IMR-90 (cell line): ENCODE measurements at regions not wholly inside any gene's neighbourhood (a gene's known extent, or its start where the extent isn't known, plus 50 kb on each side); places are given as distances from the start of the nearest gene placed in this dataset.

ENCODE experiments used
- ATAC-seq: fragments of 200-7000 bp; cut with Tn5 transposase; 2 replicates; pipeline ENCODE4 v1.9.1; 2020; ENCODE audit warnings: low read depth, mild to moderate bottlenecking, moderate library complexity
- BruUV-seq: library from RNA; stranded (reverse); fragments of 400-500 nt; replicated peaks from 2 replicates; lab custom pipeline; 2021; lab: Mats Ljungman, UMichigan
- CTCF ChIA-PET: fragments of 300-600 bp; formaldehyde crosslinking; extraction: SDS; loops from one replicate; lab custom pipeline; 2021; ENCODE audit warnings: antibody characterized with exemption; lab: Yijun Ruan, JAX
- POLR2A ChIA-PET: fragments of 300-600 bp; sonication (Branson Sonifier 250); formaldehyde crosslinking; loops from one replicate; lab custom pipeline; 2022; ENCODE audit warnings: antibody characterized with exemption; ENCODE audit not compliant: unreplicated experiment; lab: Charles Lee
- DNase-seq: peaks from one replicate; pipeline ENCODE4 v3.0.0; 2013
- H2AFZ ChIP-seq: replicated peaks from 2 replicates; pipeline ENCODE3; 2013; ENCODE audit warnings: low read length, mild to moderate bottlenecking; ENCODE audit not compliant: poor library complexity
- H2AK5ac ChIP-seq: 2 replicates; pipeline ENCODE4 v1.6.1; 2013; ENCODE audit warnings: low read depth, low read length, inconsistent platforms
- H2AK9ac ChIP-seq: replicated peaks from 2 replicates; pipeline ENCODE3; 2013; ENCODE audit warnings: mild to moderate bottlenecking, low read depth, low read length, moderate library complexity; ENCODE audit not compliant: poor library complexity
- H2BK120ac ChIP-seq: 2 replicates; pipeline ENCODE4 v1.6.1; 2013; ENCODE audit warnings: low read depth, low read length, inconsistent platforms
- H2BK15ac ChIP-seq: 3 replicates; pipeline ENCODE4 v1.6.1; 2013; ENCODE audit warnings: low read depth, low read length, inconsistent platforms
- H2BK20ac ChIP-seq: 2 replicates; pipeline ENCODE4 v1.6.1; 2013; ENCODE audit warnings: low read depth, mild to moderate bottlenecking, inconsistent platforms, low read length, moderate library complexity
- H2BK5ac ChIP-seq: 2 replicates; pipeline ENCODE4 v1.6.1; 2013; ENCODE audit warnings: mild to moderate bottlenecking, low read depth, low read length, inconsistent platforms; ENCODE audit not compliant: poor library complexity, severe bottlenecking
- H3K14ac ChIP-seq: replicated peaks from 2 replicates; pipeline ENCODE4 v1.6.1; 2013; ENCODE audit warnings: low read depth, low read length, inconsistent platforms
- H3K18ac ChIP-seq: 2 replicates; pipeline ENCODE4 v1.6.1; 2013; ENCODE audit warnings: low read depth, low read length, control low read depth
- H3K23ac ChIP-seq: 2 replicates; pipeline ENCODE4 v1.6.1; 2013; ENCODE audit warnings: low read depth, low read length, inconsistent platforms
- H3K27ac ChIP-seq: 2 replicates; pipeline ENCODE4 v1.5.1; 2013; ENCODE audit warnings: mild to moderate bottlenecking, control low read depth, low read length; ENCODE audit not compliant: insufficient read depth
- H3K27me3 ChIP-seq: 2 replicates; pipeline ENCODE4 v1.6.1; 2013; ENCODE audit warnings: low read length; ENCODE audit not compliant: control insufficient read depth, insufficient read depth
- H3K36me3 ChIP-seq: 2 replicates; pipeline ENCODE4 v1.6.1; 2013; ENCODE audit warnings: low read length, mixed read lengths; ENCODE audit not compliant: control insufficient read depth, insufficient read depth
- H3K4ac ChIP-seq: 2 replicates; pipeline ENCODE4 v1.6.1; 2013; ENCODE audit warnings: low read depth, low read length, inconsistent platforms
- H3K4me1 ChIP-seq: 2 replicates; pipeline ENCODE4 v1.6.1; 2013; ENCODE audit warnings: low read length, mixed read lengths; ENCODE audit not compliant: control insufficient read depth, insufficient read depth
- H3K4me2 ChIP-seq: 2 replicates; pipeline ENCODE4 v1.6.1; 2013; ENCODE audit warnings: low read depth, mild to moderate bottlenecking, control low read depth, low read length, moderate library complexity
- H3K4me3 ChIP-seq: 2 replicates; pipeline ENCODE4 v1.5.1; 2013; ENCODE audit warnings: low read depth, mild to moderate bottlenecking, control low read depth, low read length, moderate library complexity; ENCODE audit not compliant: insufficient read depth
- H3K56ac ChIP-seq: 2 replicates; pipeline ENCODE4 v1.6.1; 2013; ENCODE audit warnings: low read length, inconsistent platforms; ENCODE audit not compliant: insufficient read depth; ENCODE audit errors: extremely low read depth
- H3K79me1 ChIP-seq, 2 experiments: 2 replicates each; pipeline ENCODE4 v1.6.1; 2013; ENCODE audit warnings: low read length in 2 of 2, inconsistent platforms in 1 of 2, low read depth in 1 of 2
- H3K9ac ChIP-seq: 2 replicates; pipeline ENCODE4 v1.6.1; 2013; ENCODE audit warnings: low read depth, low read length, control low read depth
- H3K9me1 ChIP-seq: 2 replicates; pipeline ENCODE4 v1.6.1; 2013; ENCODE audit warnings: low read length, inconsistent platforms; ENCODE audit not compliant: insufficient read depth
- H3K9me3 ChIP-seq: 2 replicates; pipeline ENCODE4 v1.6.1; 2013; ENCODE audit warnings: low read length; ENCODE audit not compliant: control insufficient read depth, insufficient read depth
- H4K20me1 ChIP-seq: 2 replicates; pipeline ENCODE4 v1.6.1; 2013; ENCODE audit warnings: low read length, inconsistent platforms; ENCODE audit not compliant: insufficient read depth
- H4K5ac ChIP-seq: 2 replicates; pipeline ENCODE4 v1.6.1; 2013; ENCODE audit warnings: mild to moderate bottlenecking, low read depth, low read length, control low read depth
- H4K8ac ChIP-seq, 2 experiments: 2 replicates each; pipeline ENCODE4 v1.6.1; 2013; ENCODE audit warnings: low read depth in 2 of 2, low read length in 2 of 2, control low read depth in 1 of 2, inconsistent platforms in 1 of 2
- H4K91ac ChIP-seq: 2 replicates; pipeline ENCODE4 v1.6.1; 2013; ENCODE audit warnings: low read depth, low read length, inconsistent platforms; ENCODE audit not compliant: insufficient read depth
- CEBPB ChIP-seq: IDR thresholded peaks from 2 replicates; pipeline ENCODE4 v1.6.1; 2012; ENCODE audit warnings: low read depth, low read length, improper control_type of control experiment
- FOS ChIP-seq: fragments of 150-350 bp; IDR thresholded peaks from 2 replicates; pipeline ENCODE4 v1.6.1; 2016; ENCODE audit warnings: low read depth, low read length
- MXI1 ChIP-seq: IDR thresholded peaks from 2 replicates; pipeline ENCODE4 v1.6.1; 2012; ENCODE audit warnings: low read depth, mild to moderate bottlenecking, low read length, moderate library complexity, borderline replicate concordance
- NFE2L2 ChIP-seq: fragments of 150-350 bp; IDR thresholded peaks from 2 replicates; pipeline ENCODE4 v1.6.1; 2016; ENCODE audit warnings: low read depth, mild to moderate bottlenecking, low read length
- RFX5 ChIP-seq: IDR thresholded peaks from 2 replicates; pipeline ENCODE4 v1.8.0; 2012; ENCODE audit warnings: low read depth, mild to moderate bottlenecking, low read length, moderate library complexity
- SMC3 ChIP-seq: fragments of 150-350 bp; IDR thresholded peaks from 2 replicates; pipeline ENCODE4 v1.6.1; 2016; ENCODE audit warnings: low read depth, mild to moderate bottlenecking, antibody characterized with exemption, low read length, moderate library complexity
- WGBS, 2 experiments: methylation state at CpG; one replicate each; pipeline versions ENCODE4 v1.1.5 to v1.1.7; 2013; ENCODE audit warnings: missing lambda C conversion rate in 2 of 2; ENCODE audit not compliant: insufficient read length in 1 of 2; ENCODE audit errors: extremely low coverage in 2 of 2; 5-methylcytosine and 5-hydroxymethylcytosine counted together
- dilution Hi-C: fragments of 300-500 bp; cut with HindIII; formaldehyde crosslinking; loops from one replicate; pipeline ENCODE4 v1.14.3; 2018; ENCODE audit warnings: low sequenced_read_pairs; ENCODE audit not compliant: unreplicated experiment
- in situ Hi-C: fragments of 300-500 bp; cut with MboI; formaldehyde crosslinking; loops from 3 replicates; pipeline ENCODE4 v1.14.3; 2019; ENCODE audit warnings: low sequenced_read_pairs, inconsistent platforms, mixed read lengths
- intact Hi-C: fragments of 100-400 bp; cut with micrococcal nuclease; formaldehyde crosslinking; loops from 2 replicates; pipeline ENCODE4 v1.10.0; 2022

DNA sequence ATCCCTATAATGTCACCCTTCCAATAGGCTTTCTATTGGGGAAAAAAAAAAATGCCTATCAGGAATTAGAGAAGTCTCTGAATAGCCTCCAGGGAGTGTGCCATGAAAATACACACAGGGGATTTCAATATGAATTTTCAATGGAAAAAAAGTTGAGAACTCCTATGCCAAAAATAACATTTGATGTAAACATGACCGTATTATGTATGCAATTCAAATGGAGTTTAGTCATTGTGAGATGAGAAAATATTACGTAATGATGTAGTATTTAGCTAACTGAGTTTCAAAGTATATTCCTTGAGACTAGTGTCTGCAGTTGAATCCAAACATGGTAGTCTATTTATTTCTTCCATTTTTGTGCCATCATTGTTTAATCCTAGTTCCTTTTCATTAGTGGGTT, 182.3 kb downstream of the BLID start:
- Histone ChIP-seq H3K4me2 (no peak overlapping the region), H4K91ac (no peak overlapping the region), H3K4ac (no peak overlapping the region), H2BK15ac (no peak overlapping the region; the same call in 2 of the 3 replicates), H3K4me3 (no peak overlapping the region), H2AK9ac (no peak overlapping the region), H3K18ac (no peak overlapping the region), H3K36me3 (no peaks in the 10 kb centered on the region), H3K4me1 (peaks cover 23% of the 10 kb centered on the region), H4K20me1 (no peaks in the 10 kb centered on the region), H3K14ac (no peak overlapping the region), H3K79me1 (peaks cover 0 to 11% of the 10 kb centered on the region in 2 experiments; a peak in 1 of 4 replicates), H3K27me3 (no peaks in the 10 kb centered on the region), H3K23ac (no peak overlapping the region), H3K9me3 (no peaks in the 10 kb centered on the region), H2BK120ac (no peak overlapping the region), H3K27ac (no peak overlapping the region), H4K8ac (no peak overlapping the region), H3K9me1 (peaks cover 8% of the 10 kb centered on the region), H3K56ac (no peak overlapping the region), H2BK20ac (no peak overlapping the region), H2AK5ac (no peak overlapping the region; the same call in 1 of the 2 replicates), H2BK5ac (no peak overlapping the region), H4K5ac (no peak overlapping the region; the same call in 1 of the 2 replicates), H2AFZ (no peak overlapping the region), H3K9ac (no peak overlapping the region)
- intact Hi-C loops (loop anchor here (5.0 kb wide), 1 partner anchor 41 kb away; no protein-coding TSS in a partner anchor), dilution Hi-C loops (no loop called here), in situ Hi-C loops (no loop called here)
- no TSS peak for BruUV-seq
- no CpG with 5 or more reads among the region's 2 CpGs for WGBS, 2 experiments
- CTCF ChIA-PET, result no interaction called here
- ATAC-seq (peak; percentile 27), DNase-seq (peak; percentile 87)
- POLR2A ChIA-PET, result no interaction called here
- TF ChIP-seq SMC3 (no peak), RFX5 (no peak), FOS (peak; percentile 23; the same call in 1 of the 2 replicates), NFE2L2 (peak; percentile 51; the same call in 1 of the 2 replicates), CEBPB (peak; percentile 95), MXI1 (no peak)
